ENCODE measurements at regions not wholly inside any gene's neighbourhood (a gene's known extent, or its start where the extent isn't known, plus 50 kb on each side); places are given as distances from the start of the nearest gene placed in this dataset.

DNA sequence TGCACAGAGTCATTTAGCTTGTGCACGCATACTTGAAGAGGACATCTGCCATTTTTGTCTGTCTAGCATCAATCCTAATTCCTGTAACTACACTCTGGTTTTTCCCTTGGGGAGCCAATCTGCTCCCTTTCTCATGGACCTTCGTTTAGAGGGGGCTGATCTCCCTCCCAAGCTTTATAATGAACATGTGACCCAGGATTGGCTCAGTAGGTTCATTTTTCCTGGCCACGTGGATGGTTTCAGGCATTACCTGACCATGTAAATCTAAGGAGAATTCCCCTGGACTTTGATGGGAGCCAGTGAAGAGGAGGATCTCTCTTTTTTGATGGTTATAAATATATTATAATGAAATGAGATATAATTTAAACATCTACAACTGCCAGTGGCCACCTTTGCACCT is 56.8 kb upstream of the HS3ST2 start:
- H3K4me1 Mint-ChIP-seq = no peaks in the 10 kb centered on the region

DNA sequence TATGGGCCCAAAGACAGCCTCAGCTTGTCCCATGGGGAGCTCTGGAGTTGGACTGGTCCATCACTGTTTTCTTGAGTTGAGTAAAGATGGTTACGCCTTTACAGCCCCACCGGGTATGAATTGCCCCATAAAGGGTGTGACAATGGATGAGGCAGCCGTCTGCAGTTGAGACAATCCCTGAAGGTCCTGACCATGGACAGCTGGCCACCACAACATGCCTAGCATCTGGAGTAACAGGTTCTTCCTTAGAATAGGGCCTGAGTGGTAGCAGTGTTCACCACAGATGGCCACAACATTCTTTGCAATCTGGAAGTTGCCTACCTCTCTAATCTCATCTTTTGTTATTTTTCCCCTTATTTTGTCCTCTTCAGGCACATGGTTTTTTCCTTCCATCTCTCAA is 51.5 kb upstream of the HS3ST2 start:
- ChIA-PET CTCF (interaction anchor here (0.6 kb wide), 1 partner anchor 182 kb away, joined by 3 read pairs; no protein-coding TSS in a partner anchor), POLR2A (no interaction called here)
- Mint-ChIP-seq H3K27me3 (peaks cover 10% of the 10 kb centered on the region), H3K36me3 (ENCODE audit: low read depth) (no peaks in the 10 kb centered on the region), H3K4me1 (no peaks in the 10 kb centered on the region), H3K9me3 (ENCODE audit: low read depth) (no peaks in the 10 kb centered on the region), H3K4me3 (no peak overlapping the region), H3K27ac (no peak overlapping the region)
- DNase-seq = no peak
- intact Hi-C loops (cut with DNase I, micrococcal nuclease) = no loop called here
- no peak for ATAC-seq

More for the DNA sequence above, 56.8 kb upstream of the HS3ST2 start:
- CTCF ChIA-PET = interaction anchor here (0.6 kb wide), 1 partner anchor 22 kb away, joined by 3 read pairs; no protein-coding TSS in a partner anchor
- no peak overlapping the region for H3K4me3 Mint-ChIP-seq
- no peak overlapping the region for H3K27ac Mint-ChIP-seq
- no peaks in the 10 kb centered on the region for H3K9me3 Mint-ChIP-seq (ENCODE audit: low read depth)
- H3K27me3 Mint-ChIP-seq = peaks cover 17% of the 10 kb centered on the region
- intact Hi-C loops (cut with DNase I, micrococcal nuclease) = no loop called here
- POLR2A ChIA-PET = no interaction called here
- ATAC-seq (no peak), DNase-seq (no peak)
- H3K36me3 Mint-ChIP-seq (ENCODE audit: low read depth) = no peaks in the 10 kb centered on the region

DNA sequence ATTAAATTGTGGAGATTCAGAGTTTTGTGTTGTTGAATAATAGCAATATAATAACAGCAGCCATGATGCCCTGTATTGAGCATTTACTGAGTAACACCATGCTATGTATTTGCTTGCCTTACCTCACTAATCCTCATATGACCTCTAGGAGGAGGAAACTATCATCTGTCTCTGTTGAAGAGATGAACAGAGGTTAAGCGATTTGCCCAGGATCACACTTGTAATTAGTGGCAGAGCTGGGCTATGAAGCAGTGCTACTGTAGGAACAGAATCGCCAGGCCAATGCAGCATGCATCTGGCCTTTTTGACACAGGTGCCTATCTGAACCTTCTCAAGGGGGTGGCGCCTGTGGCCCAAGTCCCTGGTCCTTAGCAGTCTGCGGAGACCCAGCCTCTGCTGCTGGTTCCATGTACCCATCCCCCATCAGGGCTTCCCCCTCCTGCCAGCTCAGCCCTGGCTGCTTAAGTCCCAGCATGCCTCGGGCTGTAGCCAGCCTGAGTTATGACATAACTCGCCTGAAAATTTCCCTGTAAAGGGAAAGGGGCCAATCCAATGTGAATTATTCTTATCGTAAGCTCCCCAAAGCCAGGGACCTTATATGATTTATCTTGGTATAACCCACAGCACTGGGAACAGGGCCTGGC is 50.4 kb upstream of the HS3ST2 start:
- Mint-ChIP-seq H3K4me1 (no peaks in the 10 kb centered on the region), H3K4me3 (no peak overlapping the region), H3K27ac (no peak overlapping the region), H3K9me3 (ENCODE audit: low read depth) (no peaks in the 10 kb centered on the region), H3K27me3 (peaks cover 6% of the 10 kb centered on the region), H3K36me3 (ENCODE audit: low read depth) (no peaks in the 10 kb centered on the region)
- POLR2A ChIA-PET = no interaction called here
- CTCF ChIA-PET = no interaction called here
- intact Hi-C loops (cut with DNase I, micrococcal nuclease) = no loop called here
- ATAC-seq = no peak
- DNase-seq = no peak
